Activated CD8-positive, alpha-beta memory T cell treated with anti-CD3 and anti-CD28 coated beads, Interleukin-2, amount 10 ng/mL, durations not matched to agents 7 days and 5 days (primary cell): ENCODE measurements at regions not wholly inside any gene's neighbourhood (a gene's known extent, or its start where the extent isn't known, plus 50 kb on each side); places are given as distances from the start of the nearest gene placed in this dataset.
"Not testable (repeated sequence)": the region's sequence is repeated elsewhere in the genome, so short reads cannot be mapped to it uniquely, and the experiment has no call there.

Experiments used
- ATAC-seq: fragments of 150-1000 bp; cut with Tn5 transposase; one replicate; pipeline ENCODE4 v1.10.0; 2021; ENCODE audit warnings: moderate library complexity
- CTCF ChIA-PET: fragments of 350-600 bp; sonication (Branson Sonifier 250); formaldehyde crosslinking; loops from one replicate; lab custom pipeline; 2021; ENCODE audit warnings: antibody characterized with exemption; lab: Charles Lee
- DNase-seq: peaks from one replicate; pipeline ENCODE4 v3.0.0-alpha.2; 2020
- H3K27ac Mint-ChIP-seq: one replicate; pipeline ENCODE4 v1.8.0; 2021; ENCODE audit warnings: mild to moderate bottlenecking, mixed read lengths
- H3K27me3 Mint-ChIP-seq: one replicate; pipeline ENCODE4 v1.8.0; 2021; ENCODE audit warnings: mixed read lengths
- H3K36me3 Mint-ChIP-seq: one replicate; pipeline ENCODE4 v1.8.0; 2021; ENCODE audit warnings: mild to moderate bottlenecking, mixed read lengths
- H3K4me1 Mint-ChIP-seq: one replicate; pipeline ENCODE4 v1.8.0; 2021; ENCODE audit warnings: mixed read lengths
- H3K4me3 Mint-ChIP-seq: one replicate; pipeline ENCODE4 v1.8.0; 2021; ENCODE audit warnings: mild to moderate bottlenecking, moderate library complexity, mixed read lengths
- H3K9me3 Mint-ChIP-seq: one replicate; pipeline ENCODE4 v1.8.0; 2022; ENCODE audit warnings: low read depth, mixed read lengths

GRCh38 chr11:104795501-104796213, 102.6 kb downstream of the CASP12 start:
- Mint-ChIP-seq H3K4me3 (no peak overlapping the region), H3K9me3 (peaks cover 8% of the 10 kb centered on the region), H3K4me1 (peaks cover 20% of the 10 kb centered on the region), H3K27me3 (no peaks in the 10 kb centered on the region), H3K36me3 (peaks cover 30% of the 10 kb centered on the region), H3K27ac (no peak overlapping the region)
- DNase-seq (no peak), ATAC-seq (no peak)
- CTCF ChIA-PET = interaction anchor here (0.7 to 1.2 kb wide), 3 partner anchors 9 to 90 kb away, joined by 3 read pairs; no protein-coding TSS in a partner anchor

GRCh38 chr11:104792861-104793260, 105.4 kb downstream of the CASP12 start:
- H3K4me3 Mint-ChIP-seq = no peak overlapping the region
- ATAC-seq (no peak), DNase-seq (no peak)
- no peak overlapping the region for H3K27ac Mint-ChIP-seq
- H3K36me3 Mint-ChIP-seq = peaks cover 19% of the 10 kb centered on the region
- CTCF ChIA-PET = no interaction called here
- H3K4me1 Mint-ChIP-seq = peaks cover 2% of the 10 kb centered on the region
- H3K27me3 Mint-ChIP-seq = no peaks in the 10 kb centered on the region
- H3K9me3 Mint-ChIP-seq = peaks cover 8% of the 10 kb centered on the region

GRCh38 chr11:104791896-104792295, 106.4 kb downstream of the CASP12 start:
- CTCF ChIA-PET = no interaction called here
- no peaks in the 10 kb centered on the region for H3K4me1 Mint-ChIP-seq
- ATAC-seq = no peak
- no peak overlapping the region for H3K27ac Mint-ChIP-seq
- no peak overlapping the region for H3K4me3 Mint-ChIP-seq
- H3K27me3 Mint-ChIP-seq = no peaks in the 10 kb centered on the region
- no peak for DNase-seq
- peaks cover 10% of the 10 kb centered on the region for H3K36me3 Mint-ChIP-seq
- peaks cover 6% of the 10 kb centered on the region for H3K9me3 Mint-ChIP-seq

- peaks cover 2% of the 10 kb centered on the region for H3K27me3 Mint-ChIP-seq
- ATAC-seq = no peak
- no peaks in the 10 kb centered on the region for H3K4me1 Mint-ChIP-seq
- no peak for DNase-seq
- H3K36me3 Mint-ChIP-seq = peaks cover 3% of the 10 kb centered on the region
- H3K9me3 Mint-ChIP-seq = no peaks in the 10 kb centered on the region
- H3K27ac Mint-ChIP-seq = no peak overlapping the region
- H3K4me3 Mint-ChIP-seq = no peak overlapping the region
- CTCF ChIA-PET = no interaction called here
Observed at GRCh38 chr11:104784684-104785460, 113.4 kb downstream of the CASP12 start.

- Mint-ChIP-seq H3K4me3 (no peak overlapping the region), H3K27ac (no peak overlapping the region), H3K36me3 (peaks cover 3% of the 10 kb centered on the region), H3K4me1 (no peaks in the 10 kb centered on the region), H3K9me3 (no peaks in the 10 kb centered on the region), H3K27me3 (peaks cover 2% of the 10 kb centered on the region)
- CTCF ChIA-PET = interaction anchor here (1.6 kb wide), 1 partner anchor 16 kb away, joined by 4 read pairs; no protein-coding TSS in a partner anchor
- DNase-seq = no peak
- no peak for ATAC-seq
Observed at GRCh38 chr11:104783241-104783640, 115.0 kb downstream of the CASP12 start.

- no peak for ATAC-seq
- no peak overlapping the region for H3K4me3 Mint-ChIP-seq
- H3K4me1 Mint-ChIP-seq = no peaks in the 10 kb centered on the region
- H3K9me3 Mint-ChIP-seq = no peaks in the 10 kb centered on the region
- no peak overlapping the region for H3K27ac Mint-ChIP-seq
- CTCF ChIA-PET = no interaction called here
- H3K36me3 Mint-ChIP-seq = peaks cover 3% of the 10 kb centered on the region
- DNase-seq = no peak
- peaks cover 2% of the 10 kb centered on the region for H3K27me3 Mint-ChIP-seq
Observed at GRCh38 chr11:104782377-104782754, 115.9 kb downstream of the CASP12 start.

GRCh38 chr11:104781719-104782376, 116.4 kb downstream of the CASP12 start:
- H3K4me1 Mint-ChIP-seq = no peaks in the 10 kb centered on the region
- H3K27me3 Mint-ChIP-seq = peaks cover 2% of the 10 kb centered on the region
- no peaks in the 10 kb centered on the region for H3K9me3 Mint-ChIP-seq
- ATAC-seq (no peak), DNase-seq (no peak)
- CTCF ChIA-PET = interaction anchor here (1.7 kb wide), 1 partner anchor 169 kb away, joined by 3 read pairs; no protein-coding TSS in a partner anchor
- H3K4me3 Mint-ChIP-seq = no peak overlapping the region
- H3K36me3 Mint-ChIP-seq = peaks cover 3% of the 10 kb centered on the region
- no peak overlapping the region for H3K27ac Mint-ChIP-seq

- Mint-ChIP-seq H3K27ac (no peak overlapping the region), H3K9me3 (no peaks in the 10 kb centered on the region), H3K4me1 (no peaks in the 10 kb centered on the region), H3K27me3 (peaks cover 2% of the 10 kb centered on the region), H3K36me3 (peaks cover 3% of the 10 kb centered on the region), H3K4me3 (no peak overlapping the region)
- no peak for ATAC-seq
- CTCF ChIA-PET = interaction anchor here (1.7 kb wide), 1 partner anchor 168 kb away, joined by 3 read pairs; no protein-coding TSS in a partner anchor
- DNase-seq = no peak
Observed at GRCh38 chr11:104781037-104781436, 117.2 kb downstream of the CASP12 start.

GRCh38 chr11:104776501-104777170, 121.6 kb downstream of the CASP12 start:
- H3K36me3 Mint-ChIP-seq = peaks cover 10% of the 10 kb centered on the region
- H3K27me3 Mint-ChIP-seq = no peaks in the 10 kb centered on the region
- no peak overlapping the region for H3K4me3 Mint-ChIP-seq
- no peak for DNase-seq
- H3K4me1 Mint-ChIP-seq = peaks cover 4% of the 10 kb centered on the region
- CTCF ChIA-PET = no interaction called here
- no peak for ATAC-seq
- H3K27ac Mint-ChIP-seq = no peak overlapping the region
- peaks cover 5% of the 10 kb centered on the region for H3K9me3 Mint-ChIP-seq

GRCh38 chr11:104774578-104774977, 123.7 kb downstream of the CASP12 start:
- ATAC-seq = no peak
- Mint-ChIP-seq H3K36me3 (peaks cover 8% of the 10 kb centered on the region), H3K27ac (no peak overlapping the region), H3K4me1 (peaks cover 4% of the 10 kb centered on the region), H3K4me3 (no peak overlapping the region), H3K9me3 (peaks cover 5% of the 10 kb centered on the region), H3K27me3 (no peaks in the 10 kb centered on the region)
- CTCF ChIA-PET = no interaction called here
- DNase-seq = no peak

- H3K27ac Mint-ChIP-seq = no peak overlapping the region
- no peak overlapping the region for H3K4me3 Mint-ChIP-seq
- ATAC-seq = no peak
- DNase-seq = no peak
- peaks cover 10% of the 10 kb centered on the region for H3K36me3 Mint-ChIP-seq
- H3K4me1 Mint-ChIP-seq = peaks cover 4% of the 10 kb centered on the region
- no peaks in the 10 kb centered on the region for H3K27me3 Mint-ChIP-seq
- peaks cover 7% of the 10 kb centered on the region for H3K9me3 Mint-ChIP-seq
- CTCF ChIA-PET = no interaction called here
Observed at GRCh38 chr11:104772806-104773241, 125.4 kb downstream of the CASP12 start.

- DNase-seq (no peak), ATAC-seq (no peak)
- H3K36me3 Mint-ChIP-seq = peaks cover 10% of the 10 kb centered on the region
- peaks cover 7% of the 10 kb centered on the region for H3K9me3 Mint-ChIP-seq
- H3K27me3 Mint-ChIP-seq = no peaks in the 10 kb centered on the region
- H3K4me3 Mint-ChIP-seq = no peak overlapping the region
- H3K4me1 Mint-ChIP-seq = peaks cover 4% of the 10 kb centered on the region
- H3K27ac Mint-ChIP-seq = no peak overlapping the region
- CTCF ChIA-PET = no interaction called here
Observed at GRCh38 chr11:104771763-104772162, 126.5 kb downstream of the CASP12 start.

- CTCF ChIA-PET = not testable (repeated sequence)
Observed at GRCh38 chr11:104771046-104771445, 127.2 kb downstream of the CASP12 start.

More at GRCh38 chr11:104771046-104771445, 127.2 kb downstream of the CASP12 start:
- not testable (repeated sequence) for H3K4me3 Mint-ChIP-seq, H3K27ac Mint-ChIP-seq, H3K9me3 Mint-ChIP-seq, ATAC-seq, DNase-seq, H3K4me1 Mint-ChIP-seq, H3K27me3 Mint-ChIP-seq
- H3K36me3 Mint-ChIP-seq = peaks cover 10% of the 10 kb centered on the region
